IMR-90 (cell line): ENCODE measurements at regions not wholly inside any gene's neighbourhood (a gene's known extent, or its start where the extent isn't known, plus 50 kb on each side); places are given as distances from the start of the nearest gene placed in this dataset.

ENCODE experiments used
- CTCF ChIP-seq: conservative IDR thresholded peaks from 2 replicates; pipeline ENCODE4 v1.5.1; 2012; ENCODE audit warnings: mild to moderate bottlenecking, low read depth, low read length, improper control_type of control experiment
- POLR2A ChIP-seq: IDR thresholded peaks from 2 replicates; pipeline ENCODE4 v1.6.1; 2012; ENCODE audit warnings: mild to moderate bottlenecking, low read depth, low read length

DNA sequence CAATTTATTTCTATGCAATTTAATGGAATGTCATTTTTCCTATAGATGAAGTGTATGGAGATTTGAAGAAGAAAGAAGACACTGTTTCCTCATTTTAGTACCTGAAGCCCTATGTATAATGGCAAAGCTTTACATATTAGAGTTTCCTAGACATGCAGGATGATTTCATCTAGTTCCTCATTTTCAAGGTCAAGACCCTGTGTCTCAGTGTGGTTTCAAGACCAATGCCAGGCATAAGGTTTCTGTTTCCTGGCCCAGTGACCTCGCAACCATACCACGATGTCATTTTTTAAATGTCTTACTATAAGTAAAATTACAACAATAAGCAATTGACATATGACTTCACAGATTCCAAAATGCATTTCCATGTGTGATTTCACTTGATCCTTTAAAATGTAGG is 336.5 kb upstream of the PRKCQ start:
- TF ChIP-seq CTCF (no peak), POLR2A (no peak)
